Hematopoietic multipotent progenitor cell treated with erythropoietin and hydrocortisone succinate and interleukin-3 and kit ligand, for 15 days (in vitro differentiated cells): ENCODE measurements at regions not wholly inside any gene's neighbourhood (a gene's known extent, or its start where the extent isn't known, plus 50 kb on each side); places are given as distances from the start of the nearest gene placed in this dataset.
"Not testable (repeated sequence)": the region's sequence is repeated elsewhere in the genome, so short reads cannot be mapped to it uniquely, and the experiment has no call there.

Experiments used
- DNase-seq: peaks from one replicate; pipeline ENCODE4 v3.0.0-alpha.2; 2015; ENCODE audit warnings: low spot score

- no peak for DNase-seq
Measured at GRCh38 chr13:72586518-72586917, 140.9 kb downstream of the MZT1 start.

- no peak for DNase-seq
Measured at GRCh38 chr13:72585254-72585653, 142.2 kb downstream of the MZT1 start.

- DNase-seq = no peak
Measured at GRCh38 chr13:72571191-72571590, 156.2 kb downstream of the MZT1 start.

- DNase-seq = no peak
Measured at GRCh38 chr13:72570019-72570418, 157.4 kb downstream of the MZT1 start.

- no peak for DNase-seq
Measured at GRCh38 chr13:72567566-72567965, 159.9 kb downstream of the MZT1 start.

- no peak for DNase-seq
Measured at GRCh38 chr13:72566526-72566925, 160.9 kb downstream of the MZT1 start.

GRCh38 chr13:72565893-72566292 lies 161.5 kb downstream of the MZT1 start:
- no peak for DNase-seq

GRCh38 chr13:72562686-72563085 lies 164.7 kb downstream of the MZT1 start:
- no peak for DNase-seq

GRCh38 chr13:72561791-72562190 lies 165.6 kb downstream of the MZT1 start:
- DNase-seq = no peak

- no peak for DNase-seq
Measured at GRCh38 chr13:72559716-72560115, 167.7 kb downstream of the MZT1 start.

- DNase-seq = no peak
Measured at GRCh38 chr13:72556945-72557344, 170.5 kb downstream of the MZT1 start.

- DNase-seq = no peak
Measured at GRCh38 chr13:72555601-72556000, 171.8 kb downstream of the MZT1 start.

- DNase-seq = no peak
Measured at GRCh38 chr13:72552731-72553130, 174.7 kb downstream of the MZT1 start.

GRCh38 chr13:72545895-72546294 lies 181.5 kb downstream of the MZT1 start:
- not testable (repeated sequence) for DNase-seq

GRCh38 chr13:72545030-72545719 lies 182.3 kb downstream of the MZT1 start:
- DNase-seq = no peak

- no peak for DNase-seq
Measured at GRCh38 chr13:72544042-72544441, 183.4 kb downstream of the MZT1 start.

GRCh38 chr13:72542241-72542640 lies 185.2 kb downstream of the MZT1 start:
- no peak for DNase-seq

GRCh38 chr13:72541674-72542073 lies 185.8 kb downstream of the MZT1 start:
- no peak for DNase-seq

GRCh38 chr13:72540881-72541280 lies 186.5 kb downstream of the MZT1 start:
- no peak for DNase-seq

- DNase-seq = no peak
Measured at GRCh38 chr13:72539925-72540324, 187.5 kb downstream of the MZT1 start.

- DNase-seq = no peak
Measured at GRCh38 chr13:72537782-72538181, 189.6 kb downstream of the MZT1 start.

GRCh38 chr13:72537395-72537780 lies 190.0 kb downstream of the MZT1 start:
- DNase-seq = no peak

- DNase-seq = no peak
Measured at GRCh38 chr13:72536714-72537394, 190.6 kb downstream of the MZT1 start.
